ENCODE measurements at regions not wholly inside any gene's neighbourhood (a gene's known extent, or its start where the extent isn't known, plus 50 kb on each side); places are given as distances from the start of the nearest gene placed in this dataset.

DNA sequence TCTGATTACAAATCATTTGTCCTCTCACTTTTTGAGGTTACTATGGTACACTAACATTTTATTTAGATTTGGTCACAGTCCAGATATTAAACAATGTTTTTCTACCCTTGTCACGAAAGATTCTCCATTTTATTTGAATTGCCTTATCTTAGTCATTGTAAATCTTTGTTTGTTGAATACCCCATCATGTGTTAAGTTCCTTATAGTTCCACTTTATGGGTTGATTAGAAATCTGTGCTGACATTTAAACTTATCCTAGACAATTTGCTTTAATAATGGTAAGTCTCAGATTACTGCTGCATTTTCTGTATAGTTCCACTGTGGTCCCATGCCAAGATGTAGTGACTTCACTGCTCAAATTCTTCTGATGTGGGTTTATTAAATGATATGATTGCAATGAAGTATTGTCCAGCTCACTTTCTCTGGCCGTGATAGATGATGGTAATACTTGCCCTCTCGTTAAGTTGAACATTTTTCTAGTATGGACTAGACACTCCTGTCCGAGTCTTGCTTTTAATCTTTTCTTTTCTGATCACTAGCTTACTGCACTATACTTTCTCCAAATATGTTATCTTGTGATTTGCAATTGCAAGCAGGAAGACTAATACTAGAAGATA is 1107.3 kb downstream of the SLC6A15 start:
- H3K27ac ChIP-seq, result no peak overlapping the region
- TF ChIP-seq, protein P1, sequence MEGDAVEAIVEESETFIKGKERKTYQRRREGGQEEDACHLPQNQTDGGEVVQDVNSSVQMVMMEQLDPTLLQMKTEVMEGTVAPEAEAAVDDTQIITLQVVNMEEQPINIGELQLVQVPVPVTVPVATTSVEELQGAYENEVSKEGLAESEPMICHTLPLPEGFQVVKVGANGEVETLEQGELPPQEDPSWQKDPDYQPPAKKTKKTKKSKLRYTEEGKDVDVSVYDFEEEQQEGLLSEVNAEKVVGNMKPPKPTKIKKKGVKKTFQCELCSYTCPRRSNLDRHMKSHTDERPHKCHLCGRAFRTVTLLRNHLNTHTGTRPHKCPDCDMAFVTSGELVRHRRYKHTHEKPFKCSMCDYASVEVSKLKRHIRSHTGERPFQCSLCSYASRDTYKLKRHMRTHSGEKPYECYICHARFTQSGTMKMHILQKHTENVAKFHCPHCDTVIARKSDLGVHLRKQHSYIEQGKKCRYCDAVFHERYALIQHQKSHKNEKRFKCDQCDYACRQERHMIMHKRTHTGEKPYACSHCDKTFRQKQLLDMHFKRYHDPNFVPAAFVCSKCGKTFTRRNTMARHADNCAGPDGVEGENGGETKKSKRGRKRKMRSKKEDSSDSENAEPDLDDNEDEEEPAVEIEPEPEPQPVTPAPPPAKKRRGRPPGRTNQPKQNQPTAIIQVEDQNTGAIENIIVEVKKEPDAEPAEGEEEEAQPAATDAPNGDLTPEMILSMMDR (conservative IDR thresholded peaks at IDR 0.05), result no peak
- TF ChIP-seq ZFX (IDR thresholded peaks at IDR 0.05), result no peak

DNA sequence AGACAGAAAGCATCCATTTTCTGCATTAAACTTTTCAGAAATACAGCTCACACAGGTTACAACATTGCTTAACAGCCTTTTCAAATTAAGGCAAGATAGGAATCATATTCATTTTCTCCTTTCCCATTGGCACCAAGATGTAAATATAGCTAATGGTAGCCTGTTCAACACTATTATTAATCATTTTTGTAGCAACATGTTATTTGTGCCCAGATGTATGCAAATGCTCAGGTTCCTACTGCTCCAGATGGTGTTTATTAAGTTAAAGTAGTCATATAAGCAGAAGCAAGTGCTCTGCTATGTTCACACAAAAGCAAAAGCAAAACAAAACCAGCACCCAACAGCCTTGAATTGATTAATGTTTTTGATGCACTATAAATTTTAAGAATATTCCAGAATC is 1110.6 kb downstream of the SLC6A15 start:
- no peak overlapping the region for H3K27ac ChIP-seq
- TF ChIP-seq, protein P1 (conservative IDR thresholded peaks at IDR 0.05), result no peak
- no peak for TF ChIP-seq ZFX (IDR thresholded peaks at IDR 0.05)

DNA sequence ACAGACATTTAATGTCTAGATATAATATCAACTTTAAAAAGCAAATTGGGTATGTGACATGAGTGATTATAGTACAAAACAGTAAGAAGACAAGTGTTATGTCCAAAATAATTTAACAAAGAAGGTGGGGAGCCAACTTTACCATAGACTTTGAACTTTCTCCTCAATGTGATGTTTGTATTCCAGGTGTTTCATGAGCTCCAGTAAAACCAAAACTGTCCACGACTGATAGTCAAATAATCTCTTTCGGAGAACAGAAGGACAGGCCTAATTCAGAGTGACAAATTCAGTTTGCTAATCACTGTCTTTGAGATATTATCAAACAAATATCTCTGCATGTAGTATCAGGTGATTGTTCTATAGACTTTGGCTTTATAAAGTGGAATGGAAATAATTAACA is 1112.6 kb downstream of the SLC6A15 start:
- H3K27ac ChIP-seq, result no peak overlapping the region
- TF ChIP-seq ZFX (IDR thresholded peaks at IDR 0.05), result no peak
- TF ChIP-seq, protein P1 (conservative IDR thresholded peaks at IDR 0.05), result no peak

DNA sequence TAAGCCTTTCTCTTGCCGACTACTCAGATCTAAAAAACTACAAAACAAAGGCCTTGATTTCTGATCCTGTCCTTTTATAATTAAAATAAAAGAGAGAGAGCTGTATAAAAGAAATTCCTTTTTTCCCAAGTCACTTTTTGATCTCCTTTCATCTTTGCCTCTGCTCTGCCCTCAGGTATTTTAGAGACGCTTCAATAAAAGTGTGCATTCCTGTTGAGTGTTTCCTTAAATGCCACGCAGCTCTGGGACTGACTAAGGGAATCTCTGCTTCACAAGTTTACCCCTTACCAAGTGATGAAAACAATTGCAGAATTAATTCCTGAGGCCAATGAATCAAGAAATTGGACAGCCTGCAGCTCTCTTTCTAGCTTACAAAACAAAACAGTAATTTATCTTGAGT is 1109.8 kb downstream of the TMTC2 start:
- no peak overlapping the region for H3K27ac ChIP-seq
- TF ChIP-seq, protein P1 (conservative IDR thresholded peaks at IDR 0.05), result no peak
- TF ChIP-seq ZFX (IDR thresholded peaks at IDR 0.05), result no peak

DNA sequence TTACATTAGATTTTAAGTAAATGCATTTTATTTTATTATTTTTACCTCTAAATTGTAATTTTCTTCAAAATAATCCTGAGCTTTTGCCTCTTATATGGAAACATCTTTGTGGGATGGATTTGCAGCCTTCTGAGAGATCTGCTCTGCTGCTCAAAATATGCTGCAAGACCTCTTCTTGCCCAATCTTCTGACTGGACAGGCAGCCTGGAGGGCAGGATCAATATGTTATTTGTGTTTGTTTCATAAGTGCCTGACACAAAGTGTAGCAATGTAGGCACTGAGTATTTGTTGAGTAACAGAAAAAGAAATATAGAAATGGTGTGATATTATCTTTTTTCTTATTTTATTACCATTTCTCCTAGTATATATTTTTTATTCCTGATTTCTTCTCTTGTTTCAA is 1106.9 kb downstream of the TMTC2 start:
- no peak overlapping the region for H3K27ac ChIP-seq
- TF ChIP-seq, protein P1 (conservative IDR thresholded peaks at IDR 0.05), result no peak
- no peak for TF ChIP-seq ZFX (IDR thresholded peaks at IDR 0.05)

DNA sequence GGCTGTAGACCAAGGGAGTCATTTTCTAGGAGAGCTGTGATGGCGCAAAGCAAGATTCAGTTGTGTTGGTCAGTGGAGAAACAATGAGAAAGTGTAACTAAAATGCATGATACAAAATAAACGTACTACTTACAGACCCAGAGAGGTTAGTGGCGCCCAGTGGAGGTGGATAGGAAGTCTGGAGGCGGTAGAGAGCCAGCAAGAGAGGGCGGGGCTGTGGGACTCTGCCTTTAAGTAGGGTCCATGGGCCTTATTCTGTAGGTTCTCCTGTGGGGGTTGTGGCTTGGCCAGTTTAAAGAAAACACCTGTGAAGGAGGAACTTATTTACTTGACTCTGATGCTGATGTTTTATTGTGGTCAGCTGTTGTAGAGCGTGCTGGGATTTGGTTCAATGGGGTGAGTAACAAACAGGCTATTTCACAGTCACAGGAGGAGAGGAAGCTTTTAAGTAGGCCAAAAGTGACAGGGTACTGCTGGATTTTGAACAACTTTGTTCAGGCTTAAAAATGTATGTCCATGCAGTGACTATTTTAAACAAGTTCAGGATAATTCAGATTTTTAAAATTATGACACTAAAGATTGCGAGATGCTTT is 1097.7 kb downstream of the TMTC2 start:
- no peak overlapping the region for H3K27ac ChIP-seq
- TF ChIP-seq, protein P1 (conservative IDR thresholded peaks at IDR 0.05), result no peak
- no peak for TF ChIP-seq ZFX (IDR thresholded peaks at IDR 0.05)

DNA sequence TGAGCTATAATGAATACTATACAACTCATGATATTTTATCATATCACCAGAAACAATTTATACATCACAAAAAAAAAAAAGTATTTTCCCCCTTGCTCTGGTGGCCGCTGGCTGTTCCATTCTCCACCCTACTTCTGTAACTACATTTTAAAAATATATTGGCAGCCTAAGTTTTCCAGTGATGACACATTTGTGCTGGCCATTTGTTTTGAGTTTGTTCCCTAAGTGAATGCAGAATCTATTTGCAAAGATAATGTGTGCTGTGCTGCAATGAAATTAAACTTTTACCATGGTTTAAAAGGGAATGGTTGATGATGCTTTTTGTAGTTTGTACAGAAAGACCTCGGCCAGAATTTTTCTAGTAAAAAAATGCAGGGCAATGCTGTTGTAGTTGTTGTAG is 1092.8 kb downstream of the TMTC2 start:
- no peak for TF ChIP-seq ZFX (IDR thresholded peaks at IDR 0.05)
- TF ChIP-seq, protein P1 (conservative IDR thresholded peaks at IDR 0.05), result no peak
- no peak overlapping the region for H3K27ac ChIP-seq
